ENCODE measurements at regions not wholly inside any gene's neighbourhood (a gene's known extent, or its start where the extent isn't known, plus 50 kb on each side); places are given as distances from the start of the nearest gene placed in this dataset.

DNA sequence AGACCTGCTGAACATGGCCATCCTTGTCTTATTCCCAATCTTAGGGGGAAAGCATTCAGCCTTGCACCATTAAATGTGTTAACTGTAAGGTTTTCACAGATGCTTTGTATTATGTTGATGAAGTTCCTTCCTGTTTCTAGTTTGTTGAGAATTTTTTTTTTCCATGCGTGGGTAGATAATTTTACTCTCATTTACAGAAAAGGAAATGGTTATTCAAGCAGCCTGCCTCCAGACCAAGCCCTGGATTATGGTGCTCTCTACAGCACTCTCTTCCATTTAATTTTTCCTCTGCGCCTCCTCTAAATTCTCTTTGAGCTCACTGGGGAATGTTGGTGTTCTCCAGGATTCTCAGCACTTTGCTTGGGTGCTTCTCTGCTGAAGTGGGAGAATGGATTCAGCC is 179.3 kb upstream of the PZP start:
- no peaks in the 10 kb centered on the region for H3K9me3 Mint-ChIP-seq
- peaks cover 0 to 4% of the 10 kb centered on the region in 2 donors for H3K27me3 Mint-ChIP-seq
- intact Hi-C loops (cut with micrococcal nuclease) = no loop called here
- Histone ChIP-seq H3K27me3 (ENCODE audit: insufficient read depth, low read length) (no peaks in the 10 kb centered on the region), H3K27ac (ENCODE audit: low read depth, low read length) (no peak overlapping the region), H3K9me3 (ENCODE audit: control insufficient read depth in 1 of 2, low read length in 2 of 2) (no peaks in the 10 kb centered on the region), H3K36me3 (ENCODE audit: insufficient read depth, low read length) (no peaks in the 10 kb centered on the region), H3K4me1 (ENCODE audit: insufficient read depth, low read length) (no peaks in the 10 kb centered on the region), H3K4me3 (ENCODE audit: low read length in 2 of 2) (no peak overlapping the region)
- H3K4me1 Mint-ChIP-seq = peaks cover 9 to 19% (median 10%) of the 10 kb centered on the region in 4 donors
- ChIA-PET CTCF (ENCODE audit: partially characterized antibody) (no interaction called here), POLR2A (ENCODE audit: partially characterized antibody) (no interaction called here)
- no peak for DNase-seq
- no peaks in the 10 kb centered on the region for H3K36me3 Mint-ChIP-seq
- H3K4me3 Mint-ChIP-seq = peak overlapping the region in 2 of 8 donors; percentile 0 to 21
- peak overlapping the region in 2 of 7 donors; percentile 4 to 29 for H3K27ac Mint-ChIP-seq

DNA sequence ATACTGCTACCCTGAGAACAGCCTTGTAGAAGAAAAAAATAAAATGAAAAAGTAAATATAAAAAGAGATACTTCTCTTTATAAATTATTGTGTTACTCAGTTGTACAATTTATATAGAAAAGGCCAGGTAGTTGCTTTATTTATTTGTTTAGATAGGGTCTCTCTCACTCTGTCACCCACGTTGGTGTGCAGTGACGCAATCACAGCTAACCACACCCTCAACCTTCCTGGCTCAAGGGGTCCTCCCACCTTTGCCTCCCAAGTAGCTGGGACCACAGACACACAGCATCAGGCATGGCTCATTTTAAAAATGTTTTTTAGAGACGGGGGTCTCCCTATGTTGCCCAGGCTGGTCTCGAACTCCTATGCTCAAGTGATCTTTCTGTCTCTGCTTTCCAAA is 175.4 kb upstream of the PZP start:
- Mint-ChIP-seq H3K4me3 (no peak overlapping the region), H3K27ac (no peak overlapping the region), H3K4me1 (peaks cover 9 to 19% (median 10%) of the 10 kb centered on the region in 4 donors), H3K27me3 (no peaks in the 10 kb centered on the region), H3K9me3 (no peaks in the 10 kb centered on the region), H3K36me3 (no peaks in the 10 kb centered on the region)
- H3K36me3 ChIP-seq (ENCODE audit: insufficient read depth, low read length) = no peaks in the 10 kb centered on the region
- no peak overlapping the region for H3K27ac ChIP-seq (ENCODE audit: low read depth, low read length)
- H3K4me3 ChIP-seq (ENCODE audit: low read length in 2 of 2) = no peak overlapping the region
- H3K27me3 ChIP-seq (ENCODE audit: insufficient read depth, low read length) = no peaks in the 10 kb centered on the region
- no peaks in the 10 kb centered on the region for H3K9me3 ChIP-seq (ENCODE audit: control insufficient read depth in 1 of 2, low read length in 2 of 2)
- intact Hi-C loops (cut with micrococcal nuclease) = no loop called here
- ChIA-PET POLR2A (ENCODE audit: partially characterized antibody) (no interaction called here), CTCF (ENCODE audit: partially characterized antibody) (no interaction called here)
- H3K4me1 ChIP-seq (ENCODE audit: insufficient read depth, low read length) = no peaks in the 10 kb centered on the region
- DNase-seq = no peak

DNA sequence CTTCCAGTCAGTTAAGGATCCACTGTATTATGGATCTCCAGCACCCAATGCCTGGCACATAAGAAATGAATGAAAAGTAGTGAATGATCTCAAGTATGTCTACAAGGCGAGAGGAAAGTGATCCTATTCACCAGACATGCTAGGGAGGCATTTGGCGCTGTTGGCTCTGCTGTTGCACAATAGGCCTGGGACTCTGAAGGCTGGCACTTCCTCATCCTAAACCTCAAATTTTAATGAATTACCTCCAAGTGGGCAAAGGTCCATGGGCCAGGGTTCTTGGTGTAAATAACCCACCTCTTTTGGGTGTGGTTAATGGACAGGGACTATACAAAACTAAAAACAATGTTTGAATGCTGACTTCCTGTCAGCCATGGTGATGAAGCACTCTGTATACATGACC is 173.4 kb upstream of the PZP start:
- H3K36me3 ChIP-seq (ENCODE audit: insufficient read depth, low read length) = no peaks in the 10 kb centered on the region
- Mint-ChIP-seq H3K36me3 (no peaks in the 10 kb centered on the region), H3K9me3 (no peaks in the 10 kb centered on the region), H3K4me3 (no peak overlapping the region), H3K4me1 (peaks cover 0 to 4% (median 0%) of the 10 kb centered on the region in 4 donors), H3K27me3 (peaks cover 0 to 2% of the 10 kb centered on the region in 2 donors), H3K27ac (no peak overlapping the region)
- intact Hi-C loops (cut with micrococcal nuclease) = no loop called here
- no peaks in the 10 kb centered on the region for H3K27me3 ChIP-seq (ENCODE audit: insufficient read depth, low read length)
- H3K27ac ChIP-seq (ENCODE audit: low read depth, low read length) = no peak overlapping the region
- H3K9me3 ChIP-seq (ENCODE audit: control insufficient read depth in 1 of 2, low read length in 2 of 2) = no peaks in the 10 kb centered on the region
- H3K4me1 ChIP-seq (ENCODE audit: insufficient read depth, low read length) = no peaks in the 10 kb centered on the region
- ChIA-PET CTCF (ENCODE audit: partially characterized antibody) (no interaction called here), POLR2A (ENCODE audit: partially characterized antibody) (no interaction called here)
- DNase-seq = no peak
- no peak overlapping the region for H3K4me3 ChIP-seq (ENCODE audit: low read length in 2 of 2)

DNA sequence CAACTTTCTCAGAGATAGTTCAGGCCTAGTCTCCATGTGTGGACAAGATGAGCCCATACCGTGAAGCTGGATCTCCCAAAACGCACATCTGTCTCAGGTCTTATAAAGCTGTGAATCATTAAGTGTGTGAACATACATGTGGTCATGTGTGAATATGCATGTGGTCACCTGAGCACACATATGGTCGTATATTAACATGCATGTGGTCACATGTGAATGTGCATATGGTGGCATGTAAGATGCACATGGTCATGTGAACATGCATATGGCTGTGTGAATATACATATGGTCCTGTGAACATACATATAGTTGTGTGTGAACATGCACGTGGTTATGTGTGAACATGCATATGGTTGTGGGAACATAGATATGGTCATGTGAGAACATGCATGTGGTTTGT is 172.5 kb upstream of the PZP start:
- no peaks in the 10 kb centered on the region for H3K4me1 Mint-ChIP-seq
- no peaks in the 10 kb centered on the region for H3K36me3 Mint-ChIP-seq
- H3K36me3 ChIP-seq (ENCODE audit: insufficient read depth, low read length) = no peaks in the 10 kb centered on the region
- ChIA-PET CTCF (ENCODE audit: partially characterized antibody) (no interaction called here), POLR2A (ENCODE audit: partially characterized antibody) (no interaction called here)
- H3K27ac Mint-ChIP-seq = no peak overlapping the region
- H3K4me1 ChIP-seq (ENCODE audit: insufficient read depth, low read length) = no peaks in the 10 kb centered on the region
- H3K4me3 Mint-ChIP-seq = no peak overlapping the region
- H3K4me3 ChIP-seq (ENCODE audit: low read length in 2 of 2) = no peak overlapping the region
- H3K27me3 Mint-ChIP-seq = peaks cover 0 to 3% of the 10 kb centered on the region in 2 donors
- DNase-seq = no peak
- H3K9me3 ChIP-seq (ENCODE audit: control insufficient read depth in 1 of 2, low read length in 2 of 2) = no peaks in the 10 kb centered on the region
- H3K27me3 ChIP-seq (ENCODE audit: insufficient read depth, low read length) = no peaks in the 10 kb centered on the region
- H3K27ac ChIP-seq (ENCODE audit: low read depth, low read length) = no peak overlapping the region
- H3K9me3 Mint-ChIP-seq = no peaks in the 10 kb centered on the region
- intact Hi-C loops (cut with micrococcal nuclease) = no loop called here

DNA sequence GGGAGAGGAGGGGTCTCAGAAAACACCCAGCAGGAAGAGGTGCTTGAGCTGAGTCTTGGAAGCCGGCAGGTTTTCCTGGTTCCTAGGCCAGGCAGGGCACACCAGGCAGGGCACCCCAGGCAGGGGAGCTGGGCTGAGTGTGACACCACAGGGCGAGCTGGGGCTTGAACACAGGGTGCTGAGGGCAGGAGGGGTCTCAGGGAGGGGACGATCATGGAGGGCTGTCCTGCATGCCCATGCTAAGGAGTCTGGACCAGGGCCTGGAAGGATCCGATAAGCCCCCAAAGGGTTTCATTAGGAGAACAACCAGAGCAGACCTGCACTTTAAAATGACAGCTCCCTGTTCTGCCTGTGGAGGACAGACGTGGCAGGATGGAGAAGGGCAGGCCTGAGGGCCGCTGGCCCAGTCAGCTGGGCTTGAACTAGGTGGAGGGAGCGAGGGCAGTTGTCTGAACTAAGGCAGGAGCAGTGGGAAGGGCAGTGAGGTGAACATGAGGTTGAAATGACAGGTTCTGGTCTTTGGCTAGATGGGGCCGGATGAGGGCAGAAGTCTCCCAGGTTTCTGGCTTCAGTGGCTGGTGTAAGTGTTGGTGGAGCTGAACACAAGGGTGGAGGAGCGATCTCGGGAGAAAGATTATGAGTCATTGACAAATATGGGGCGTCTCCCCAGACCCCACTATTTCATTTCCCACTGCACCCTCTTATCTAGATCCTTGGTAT is 171.0 kb upstream of the PZP start:
- Mint-ChIP-seq H3K27ac (peak overlapping the region in 1 of 7 donors; percentile 5), H3K4me1 (no peaks in the 10 kb centered on the region), H3K27me3 (peaks cover 0 to 3% of the 10 kb centered on the region in 2 donors), H3K4me3 (no peak overlapping the region), H3K9me3 (no peaks in the 10 kb centered on the region), H3K36me3 (no peaks in the 10 kb centered on the region)
- Histone ChIP-seq H3K27me3 (ENCODE audit: insufficient read depth, low read length) (no peaks in the 10 kb centered on the region), H3K9me3 (ENCODE audit: control insufficient read depth in 1 of 2, low read length in 2 of 2) (no peaks in the 10 kb centered on the region), H3K36me3 (ENCODE audit: insufficient read depth, low read length) (no peaks in the 10 kb centered on the region), H3K27ac (ENCODE audit: low read depth, low read length) (no peak overlapping the region), H3K4me3 (ENCODE audit: low read length in 2 of 2) (no peak overlapping the region), H3K4me1 (ENCODE audit: insufficient read depth, low read length) (no peaks in the 10 kb centered on the region)
- POLR2A ChIA-PET (ENCODE audit: partially characterized antibody) = interaction anchor here (0.5 kb wide), 1 partner anchor 418 kb away, joined by 4 read pairs; no protein-coding TSS in a partner anchor
- no peak for DNase-seq
- CTCF ChIA-PET (ENCODE audit: partially characterized antibody) = no interaction called here
- intact Hi-C loops (cut with micrococcal nuclease) = no loop called here

DNA sequence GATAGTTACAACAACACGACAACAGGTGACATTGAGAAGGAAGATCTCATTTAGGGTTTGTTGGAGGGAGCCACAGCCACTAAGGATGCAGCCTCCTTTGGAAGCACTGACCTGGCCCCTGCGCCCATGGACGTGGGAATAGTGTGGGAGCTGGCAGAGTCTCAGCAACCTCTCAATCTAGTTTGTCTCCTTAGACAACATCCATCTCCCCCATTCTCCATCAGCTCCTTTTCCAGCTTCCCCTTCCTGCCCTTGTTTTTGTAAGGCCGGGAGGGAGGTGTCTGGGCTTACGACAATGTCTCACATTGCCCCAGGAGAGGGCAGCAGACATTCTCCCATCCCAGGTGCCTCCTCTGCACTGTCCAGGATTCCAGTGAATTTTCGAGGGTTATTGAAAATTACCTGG is 170.2 kb upstream of the PZP start:
- H3K36me3 Mint-ChIP-seq = no peaks in the 10 kb centered on the region
- intact Hi-C loops (cut with micrococcal nuclease) = no loop called here
- no peak overlapping the region for H3K4me3 Mint-ChIP-seq
- no peak overlapping the region for H3K4me3 ChIP-seq (ENCODE audit: low read length in 2 of 2)
- no peaks in the 10 kb centered on the region for H3K27me3 ChIP-seq (ENCODE audit: insufficient read depth, low read length)
- POLR2A ChIA-PET (ENCODE audit: partially characterized antibody) = no interaction called here
- H3K27me3 Mint-ChIP-seq = peaks cover 0 to 3% of the 10 kb centered on the region in 2 donors
- no peak for DNase-seq
- no peaks in the 10 kb centered on the region for H3K4me1 ChIP-seq (ENCODE audit: insufficient read depth, low read length)
- H3K4me1 Mint-ChIP-seq = no peaks in the 10 kb centered on the region
- H3K9me3 Mint-ChIP-seq = no peaks in the 10 kb centered on the region
- CTCF ChIA-PET (ENCODE audit: partially characterized antibody) = no interaction called here
- H3K27ac ChIP-seq (ENCODE audit: low read depth, low read length) = no peak overlapping the region
- no peak overlapping the region for H3K27ac Mint-ChIP-seq
- no peaks in the 10 kb centered on the region for H3K36me3 ChIP-seq (ENCODE audit: insufficient read depth, low read length)
- no peaks in the 10 kb centered on the region for H3K9me3 ChIP-seq (ENCODE audit: control insufficient read depth in 1 of 2, low read length in 2 of 2)

DNA sequence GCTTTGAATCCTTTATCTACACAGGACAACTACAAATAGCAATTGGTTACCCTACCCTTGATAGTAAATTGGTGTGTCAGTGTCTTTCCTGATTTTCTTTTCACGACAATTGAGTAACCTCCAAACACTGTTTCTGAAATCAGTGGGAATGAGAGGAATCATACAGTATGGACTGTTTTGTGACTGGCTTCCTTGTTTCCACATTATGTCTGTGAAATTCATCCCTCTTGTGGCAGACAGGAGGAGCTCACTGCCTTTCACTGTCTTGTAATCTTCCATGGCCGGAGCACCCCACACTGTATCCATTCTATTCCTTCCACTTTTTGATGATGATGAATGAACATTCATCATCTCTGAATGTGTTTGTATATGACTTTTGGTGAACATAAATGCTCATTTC is 164.0 kb upstream of the PZP start:
- ChIA-PET POLR2A (ENCODE audit: partially characterized antibody) (no interaction called here), CTCF (ENCODE audit: partially characterized antibody) (interaction anchor here (1.4 kb wide), 1 partner anchor 10 kb away, joined by 4 read pairs; no protein-coding TSS in a partner anchor)
- Histone ChIP-seq H3K27ac (ENCODE audit: low read depth, low read length) (no peak overlapping the region), H3K4me1 (ENCODE audit: insufficient read depth, low read length) (no peaks in the 10 kb centered on the region), H3K9me3 (ENCODE audit: control insufficient read depth in 1 of 2, low read length in 2 of 2) (no peaks in the 10 kb centered on the region), H3K4me3 (ENCODE audit: low read length in 2 of 2) (no peak overlapping the region), H3K36me3 (ENCODE audit: insufficient read depth, low read length) (no peaks in the 10 kb centered on the region), H3K27me3 (ENCODE audit: insufficient read depth, low read length) (no peaks in the 10 kb centered on the region)
- peaks cover 0 to 6% of the 10 kb centered on the region in 2 donors for H3K36me3 Mint-ChIP-seq
- DNase-seq = no peak
- H3K27ac Mint-ChIP-seq = no peak overlapping the region
- H3K4me3 Mint-ChIP-seq = no peak overlapping the region
- peaks cover 0 to 2% (median 0%) of the 10 kb centered on the region in 8 donors for H3K9me3 Mint-ChIP-seq
- H3K4me1 Mint-ChIP-seq = no peaks in the 10 kb centered on the region
- H3K27me3 Mint-ChIP-seq = peaks cover 0 to 2% of the 10 kb centered on the region in 2 donors
- intact Hi-C loops (cut with micrococcal nuclease) = no loop called here
